Skeletal muscle satellite cell (primary cell): ENCODE measurements at regions not wholly inside any gene's neighbourhood (a gene's known extent, or its start where the extent isn't known, plus 50 kb on each side); places are given as distances from the start of the nearest gene placed in this dataset.
A peak's percentile ranks its signal among the peaks of the same experiment; 100 is the strongest.

ENCODE experiments used
- H3K27me3 ChIP-seq: 2 replicates; pipeline ENCODE4 v1.7.0; 2013; ENCODE audit warnings: low read length; ENCODE audit not compliant: control insufficient read depth, insufficient read depth
- H3K36me3 ChIP-seq: 2 replicates; pipeline ENCODE4 v1.7.0; 2013; ENCODE audit warnings: mild to moderate bottlenecking, control low read depth, low read length; ENCODE audit not compliant: insufficient read depth
- H3K4me1 ChIP-seq: 2 replicates; pipeline ENCODE4 v1.7.0; 2013; ENCODE audit warnings: low read length; ENCODE audit not compliant: control insufficient read depth, insufficient read depth
- H3K4me2 ChIP-seq: 2 replicates; pipeline ENCODE4 v1.7.0; 2013; ENCODE audit warnings: mild to moderate bottlenecking, low read length
- H3K4me3 ChIP-seq: 2 replicates; pipeline ENCODE4 v1.7.0; 2013; ENCODE audit warnings: low read length
- H3K9ac ChIP-seq: 2 replicates; pipeline ENCODE4 v1.7.0; 2013; ENCODE audit warnings: mild to moderate bottlenecking, low read depth, low read length, moderate library complexity
- H3K9me3 ChIP-seq: replicated peaks from 2 replicates; pipeline ENCODE4 v1.7.0; 2013; ENCODE audit warnings: mild to moderate bottlenecking, control low read depth, low read length

- H3K9me3 ChIP-seq, result no peaks in the 10 kb centered on the region
- H3K27me3 ChIP-seq, result peaks cover 21% of the 10 kb centered on the region
- H3K4me3 ChIP-seq, result no peak overlapping the region
- H3K36me3 ChIP-seq, result no peaks in the 10 kb centered on the region
- no peak overlapping the region for H3K9ac ChIP-seq
- H3K4me2 ChIP-seq, result no peak overlapping the region
- peaks cover 39% of the 10 kb centered on the region for H3K4me1 ChIP-seq
Measured at GRCh38 chr10:124220971-124221355, 127.6 kb upstream of the CHST15 start.

DNA sequence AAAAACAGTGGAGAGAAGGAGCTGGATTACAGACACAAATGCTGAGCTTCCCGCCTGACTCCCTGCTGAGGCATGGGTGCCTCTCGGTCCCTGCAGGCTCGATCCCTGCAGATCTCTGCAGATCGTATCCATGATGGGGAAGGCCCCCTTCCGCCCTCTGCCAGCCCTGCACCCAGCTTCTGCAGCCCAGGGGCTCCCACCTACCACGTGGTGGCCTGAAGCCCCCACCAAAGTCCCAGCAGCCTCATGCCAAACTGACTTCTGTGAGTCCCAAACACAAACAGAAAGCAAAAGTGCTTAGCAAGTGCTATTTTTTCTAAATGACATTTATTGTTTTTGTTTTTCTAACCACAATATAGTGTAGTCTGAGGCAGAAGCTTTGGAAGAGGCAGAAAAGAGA lies 127.1 kb upstream of the CHST15 start:
- Histone ChIP-seq H3K27me3 (peaks cover 21% of the 10 kb centered on the region), H3K4me3 (no peak overlapping the region), H3K4me1 (peaks cover 35% of the 10 kb centered on the region), H3K4me2 (no peak overlapping the region), H3K36me3 (no peaks in the 10 kb centered on the region), H3K9me3 (no peaks in the 10 kb centered on the region), H3K9ac (no peak overlapping the region)

- Histone ChIP-seq H3K4me3 (no peak overlapping the region), H3K9ac (no peak overlapping the region), H3K4me2 (no peak overlapping the region), H3K4me1 (peaks cover 26% of the 10 kb centered on the region), H3K27me3 (peaks cover 21% of the 10 kb centered on the region), H3K9me3 (no peaks in the 10 kb centered on the region), H3K36me3 (no peaks in the 10 kb centered on the region)
Measured at GRCh38 chr10:124219655-124220054, 126.3 kb upstream of the CHST15 start.

GRCh38 chr10:124219062-124219461 lies 125.7 kb upstream of the CHST15 start:
- Histone ChIP-seq H3K9ac (no peak overlapping the region), H3K4me1 (peaks cover 20% of the 10 kb centered on the region), H3K4me3 (no peak overlapping the region), H3K4me2 (no peak overlapping the region), H3K36me3 (no peaks in the 10 kb centered on the region), H3K27me3 (peaks cover 21% of the 10 kb centered on the region), H3K9me3 (no peaks in the 10 kb centered on the region)

- Histone ChIP-seq H3K36me3 (no peaks in the 10 kb centered on the region), H3K4me1 (peaks cover 18% of the 10 kb centered on the region), H3K27me3 (peaks cover 21% of the 10 kb centered on the region), H3K9me3 (no peaks in the 10 kb centered on the region), H3K4me3 (no peak overlapping the region), H3K4me2 (no peak overlapping the region), H3K9ac (no peak overlapping the region)
Measured at GRCh38 chr10:124217906-124218804, 124.8 kb upstream of the CHST15 start.

DNA sequence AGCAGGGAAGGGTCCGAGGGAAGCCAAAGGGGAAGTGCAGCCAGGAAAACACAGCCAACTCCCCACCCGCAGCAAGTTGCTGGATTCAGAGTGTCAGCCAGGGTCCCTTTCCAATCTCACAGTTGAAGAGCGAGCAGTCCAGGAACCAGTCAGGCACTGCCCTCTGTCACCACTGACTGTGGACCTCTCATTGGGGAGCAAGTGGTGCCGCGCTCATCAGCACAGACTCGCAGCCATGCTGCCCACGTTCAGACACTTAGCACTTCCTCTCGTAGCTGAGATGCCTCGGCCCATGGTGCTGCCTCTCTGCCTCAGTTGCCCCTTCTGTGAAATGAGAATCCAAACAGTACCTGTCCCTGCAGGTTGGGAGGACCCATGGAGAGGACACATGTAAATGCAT lies 123.6 kb upstream of the CHST15 start:
- H3K36me3 ChIP-seq, result no peaks in the 10 kb centered on the region
- no peak overlapping the region for H3K9ac ChIP-seq
- H3K27me3 ChIP-seq, result peaks cover 21% of the 10 kb centered on the region
- no peaks in the 10 kb centered on the region for H3K9me3 ChIP-seq
- no peak overlapping the region for H3K4me3 ChIP-seq
- H3K4me2 ChIP-seq, result no peak overlapping the region
- H3K4me1 ChIP-seq, result peaks cover 16% of the 10 kb centered on the region

DNA sequence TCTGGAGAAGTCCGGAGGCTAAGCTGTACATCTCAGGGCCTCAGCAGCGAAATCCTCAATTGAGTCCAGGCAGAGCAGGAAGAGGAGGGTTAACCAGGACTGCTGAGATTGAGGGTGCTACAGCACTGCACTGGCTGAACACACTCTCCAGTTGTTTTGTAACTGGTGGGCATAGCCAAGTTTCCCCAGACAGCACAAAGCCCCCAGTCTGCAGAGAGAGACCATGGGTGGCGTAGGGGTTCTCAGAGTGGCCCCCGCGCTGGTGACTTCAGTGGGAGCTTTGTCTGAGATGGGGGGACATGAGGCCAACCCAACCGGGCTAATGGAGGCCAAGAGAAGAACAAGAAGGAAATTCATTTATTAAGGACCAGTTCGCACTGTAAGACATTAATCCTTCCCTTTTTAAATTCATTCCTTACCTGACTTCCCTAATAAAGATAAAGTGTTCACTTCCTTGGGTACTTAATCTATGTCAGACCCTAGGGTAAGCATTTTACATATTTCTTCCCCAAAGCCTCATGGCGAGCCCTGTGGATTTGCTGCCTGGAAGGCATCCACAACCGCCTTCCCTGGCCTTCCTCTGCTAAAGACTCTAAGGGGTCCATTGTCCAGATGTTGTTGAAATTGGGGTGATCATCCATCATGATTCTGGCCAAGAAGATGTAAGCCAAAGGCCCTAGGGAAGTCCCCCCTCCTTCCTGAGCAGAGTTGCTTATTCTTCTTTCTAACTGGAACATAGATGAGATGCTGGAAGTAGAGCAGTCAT lies 121.4 kb upstream of the CHST15 start:
- Histone ChIP-seq H3K4me1 (peaks cover 9% of the 10 kb centered on the region), H3K36me3 (no peaks in the 10 kb centered on the region), H3K4me2 (no peak overlapping the region), H3K9me3 (no peaks in the 10 kb centered on the region), H3K9ac (no peak overlapping the region), H3K4me3 (no peak overlapping the region), H3K27me3 (peaks cover 21% of the 10 kb centered on the region)

DNA sequence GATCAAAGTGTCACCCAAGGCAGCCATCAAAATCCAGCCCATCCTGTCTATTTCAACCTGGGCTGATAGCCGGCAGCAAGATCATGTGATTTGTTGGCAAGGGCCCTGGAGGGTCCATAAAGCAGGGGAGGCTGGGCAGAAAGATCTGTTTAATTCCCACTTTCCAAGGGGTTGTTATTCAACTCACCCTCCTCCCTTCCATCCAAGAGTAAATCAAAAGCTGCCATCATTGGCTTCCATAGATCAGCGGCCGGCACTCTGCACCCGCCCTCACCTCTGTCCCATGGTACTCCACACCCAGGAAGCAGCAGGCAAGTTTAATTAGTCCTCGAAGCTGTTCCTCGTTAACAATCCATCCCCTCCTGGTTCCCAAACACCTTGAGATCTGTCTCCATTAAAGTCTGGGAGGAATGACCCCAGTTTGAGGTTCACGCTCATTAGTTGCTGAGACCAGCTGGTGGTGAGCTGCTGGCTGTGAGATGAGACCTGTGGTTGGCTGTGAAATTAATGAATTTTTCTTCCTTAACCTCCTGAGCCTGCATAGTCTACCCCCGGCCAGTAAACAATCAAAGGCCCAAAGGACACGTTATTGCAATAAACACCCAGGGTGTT lies 120.6 kb upstream of the CHST15 start:
- Histone ChIP-seq H3K4me3 (no peak overlapping the region), H3K36me3 (no peaks in the 10 kb centered on the region), H3K4me2 (no peak overlapping the region), H3K27me3 (peaks cover 19% of the 10 kb centered on the region), H3K4me1 (peaks cover 9% of the 10 kb centered on the region), H3K9me3 (no peaks in the 10 kb centered on the region), H3K9ac (no peak overlapping the region)

- H3K4me2 ChIP-seq, result no peak overlapping the region
- peaks cover 9% of the 10 kb centered on the region for H3K4me1 ChIP-seq
- H3K9ac ChIP-seq, result no peak overlapping the region
- no peaks in the 10 kb centered on the region for H3K36me3 ChIP-seq
- H3K9me3 ChIP-seq, result no peaks in the 10 kb centered on the region
- peaks cover 15% of the 10 kb centered on the region for H3K27me3 ChIP-seq
- H3K4me3 ChIP-seq, result no peak overlapping the region
Measured at GRCh38 chr10:124213471-124213870, 120.1 kb upstream of the CHST15 start.

DNA sequence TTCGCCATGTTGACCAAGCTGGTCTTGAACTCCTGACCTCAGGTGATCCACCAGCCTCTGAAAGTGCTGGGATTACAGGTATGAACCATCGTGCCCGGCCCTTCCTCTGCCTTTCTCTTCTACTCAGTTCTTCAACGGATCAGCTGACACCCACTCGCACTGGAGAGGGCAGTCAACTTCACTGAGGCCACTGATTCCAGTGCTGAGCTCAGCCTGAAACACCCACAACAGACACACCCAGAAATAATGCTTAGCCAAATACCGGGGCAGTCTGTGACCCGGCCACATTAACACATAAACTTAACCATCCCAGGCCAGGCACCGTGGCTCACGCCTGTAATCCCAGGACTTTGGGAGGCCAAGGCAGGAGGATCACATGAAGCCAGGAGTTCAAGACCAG lies 119.3 kb upstream of the CHST15 start:
- peaks cover 9% of the 10 kb centered on the region for H3K4me1 ChIP-seq
- no peak overlapping the region for H3K4me2 ChIP-seq
- H3K9ac ChIP-seq, result no peak overlapping the region
- H3K27me3 ChIP-seq, result peaks cover 12% of the 10 kb centered on the region
- H3K4me3 ChIP-seq, result no peak overlapping the region
- no peaks in the 10 kb centered on the region for H3K36me3 ChIP-seq
- no peaks in the 10 kb centered on the region for H3K9me3 ChIP-seq

DNA sequence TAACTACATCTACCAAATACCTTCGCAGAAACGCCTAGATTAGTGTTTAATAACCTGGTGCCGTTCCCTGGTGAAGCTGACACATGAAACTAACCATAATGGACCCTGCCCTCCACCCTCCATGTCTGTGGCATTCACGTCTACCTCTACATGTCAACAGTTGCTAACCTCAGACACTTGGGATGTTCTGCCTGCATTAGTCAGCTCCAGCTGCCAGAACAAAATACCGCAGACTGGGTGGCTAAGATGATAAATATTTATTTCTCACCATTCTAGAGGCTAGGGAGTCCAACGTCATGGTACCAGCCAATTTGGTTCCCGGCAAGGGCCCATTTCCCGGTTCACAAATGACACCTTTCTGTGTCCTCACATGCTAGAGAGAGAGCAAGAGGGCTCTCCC lies 118.5 kb upstream of the CHST15 start:
- no peaks in the 10 kb centered on the region for H3K9me3 ChIP-seq
- H3K36me3 ChIP-seq, result no peaks in the 10 kb centered on the region
- H3K4me1 ChIP-seq, result peaks cover 9% of the 10 kb centered on the region
- no peak overlapping the region for H3K4me2 ChIP-seq
- peaks cover 4% of the 10 kb centered on the region for H3K27me3 ChIP-seq
- no peak overlapping the region for H3K4me3 ChIP-seq
- peak overlapping the region; percentile 40 for H3K9ac ChIP-seq
